H1 (cell line): ENCODE measurements at regions not wholly inside any gene's neighbourhood (a gene's known extent, or its start where the extent isn't known, plus 50 kb on each side); places are given as distances from the start of the nearest gene placed in this dataset.

Experiments used
- CTCF ChIA-PET: fragments of 300-600 bp; sonication (Branson Sonifier 250); formaldehyde crosslinking; loops from one replicate; lab custom pipeline; 2021; ENCODE audit not compliant: partially characterized antibody; lab: Charles Lee
- POLR2A ChIA-PET: fragments of 300-600 bp; sonication (Branson Sonifier 250); formaldehyde crosslinking; loops from one replicate; lab custom pipeline; 2021; ENCODE audit warnings: inconsistent platforms; ENCODE audit not compliant: partially characterized antibody; lab: Charles Lee
- DNase-seq, 2 experiments: peaks; one replicate each; pipeline versions ENCODE4 v3.0.0 to v3.0.0-alpha.2; 2010 to 2022; ENCODE audit warnings: low spot score in 2 of 2, low read depth in 1 of 2, mixed read lengths in 1 of 2
- FAIRE-seq: peaks from 2 replicates; lab custom pipeline; 2011; peaks lifted over from hg19 to GRCh38; lab: Jason Lieb, UNC
- H2AFZ ChIP-seq: 2 replicates; pipeline ENCODE4 v1.8.1; 2012; ENCODE audit warnings: low read length, inconsistent platforms
- H2AK5ac ChIP-seq: 2 replicates; pipeline ENCODE4 v1.6.1; 2013; ENCODE audit warnings: low read depth, low read length
- H2BK120ac ChIP-seq: replicated peaks from 2 replicates; pipeline ENCODE3; 2013; ENCODE audit warnings: low read depth, low read length, inconsistent platforms
- H2BK12ac ChIP-seq: 2 replicates; pipeline ENCODE4 v1.6.1; 2013; ENCODE audit warnings: low read depth, low read length
- H2BK15ac ChIP-seq: 2 replicates; pipeline ENCODE4 v1.6.1; 2013; ENCODE audit warnings: low read length
- H2BK20ac ChIP-seq: 2 replicates; pipeline ENCODE4 v1.6.1; 2013; ENCODE audit warnings: low read length
- H2BK5ac ChIP-seq: 2 replicates; pipeline ENCODE4 v1.6.1; 2013; ENCODE audit warnings: low read depth, low read length
- H3K14ac ChIP-seq: 2 replicates; pipeline ENCODE4 v1.6.1; 2013; ENCODE audit warnings: inconsistent platforms; ENCODE audit not compliant: insufficient read length
- H3K18ac ChIP-seq: 2 replicates; pipeline ENCODE4 v1.6.1; 2013; ENCODE audit warnings: low read length; ENCODE audit errors: extremely low read depth
- H3K23ac ChIP-seq: 2 replicates; pipeline ENCODE4 v1.6.1; 2013; ENCODE audit warnings: inconsistent platforms; ENCODE audit not compliant: insufficient read length
- H3K23me2 ChIP-seq: 2 replicates; pipeline ENCODE4 v1.6.1; 2013; ENCODE audit warnings: low read depth, low read length
- H3K27ac ChIP-seq: 2 replicates; pipeline ENCODE4 v1.6.1; 2011; ENCODE audit warnings: low read depth, low read length, inconsistent platforms
- H3K27me3 ChIP-seq, 4 experiments: replicated peaks in 1 of 4; 1 replicate in 1 of 4; 2 replicates in 3 of 4; pipeline versions ENCODE4 v1.6.1 to v1.8.1; 2011 to 2013; ENCODE audit warnings: low read length in 3 of 4, mild to moderate bottlenecking in 3 of 4, inconsistent platforms in 2 of 4, mixed read lengths in 2 of 4, moderate library complexity in 1 of 4; ENCODE audit not compliant: control insufficient read depth in 3 of 4, insufficient read depth in 3 of 4; ENCODE audit errors: extremely low read depth in 1 of 4
- H3K36me3 ChIP-seq, 4 experiments: 2 replicates each; pipeline versions ENCODE4 v1.6.1 to v1.8.1; 2011 to 2013; ENCODE audit warnings: mild to moderate bottlenecking in 4 of 4, low read length in 3 of 4, moderate library complexity in 2 of 4, control low read depth in 1 of 4, inconsistent platforms in 1 of 4; ENCODE audit not compliant: insufficient read depth in 4 of 4, control insufficient read depth in 2 of 4
- H3K4ac ChIP-seq: replicated peaks from 2 replicates; pipeline ENCODE3; 2013; ENCODE audit warnings: low read length, low read depth, mixed read lengths, inconsistent platforms; ENCODE audit not compliant: insufficient read length
- H3K4me1 ChIP-seq, 4 experiments: replicated peaks in 1 of 4; 1 replicate in 1 of 4; 2 replicates in 3 of 4; pipeline versions ENCODE4 v1.6.1 to v1.8.1; 2011 to 2013; ENCODE audit warnings: low read length in 3 of 4, inconsistent platforms in 2 of 4, mixed read lengths in 1 of 4; ENCODE audit not compliant: insufficient read depth in 4 of 4, control insufficient read depth in 3 of 4
- H3K4me2 ChIP-seq, 2 experiments: 2 replicates each; pipeline versions ENCODE4 v1.6.1 to v1.8.1; 2011 to 2013; ENCODE audit warnings: low read depth in 2 of 2, low read length in 2 of 2, control low read depth in 1 of 2, inconsistent platforms in 1 of 2, mild to moderate bottlenecking in 1 of 2; ENCODE audit not compliant: insufficient read depth in 1 of 2
- H3K4me3 ChIP-seq, 4 experiments: fragments of 200-600, 300-600 bp in 1 of 4; sonication (generic), shearing (Covaris generic), sonication (Bioruptor Twin) in 1 of 4; 2 replicates each; pipeline versions ENCODE4 v1.5.1 to v1.8.1; 2011 to 2016; ENCODE audit warnings: low read length in 4 of 4, low read depth in 3 of 4, control low read depth in 2 of 4, inconsistent platforms in 2 of 4, mild to moderate bottlenecking in 2 of 4, mixed read lengths in 1 of 4, moderate library complexity in 1 of 4; ENCODE audit not compliant: insufficient read depth in 2 of 4; ENCODE audit errors: extremely low read depth in 1 of 4
- H3K56ac ChIP-seq: replicated peaks from 2 replicates; pipeline ENCODE3; 2013; ENCODE audit warnings: low read depth, mild to moderate bottlenecking, mixed read lengths, low read length, inconsistent platforms; ENCODE audit not compliant: insufficient read length
- H3K79me1 ChIP-seq: 2 replicates; pipeline ENCODE4 v1.6.1; 2013; ENCODE audit warnings: low read depth, low read length, control low read depth
- H3K79me2 ChIP-seq, 2 experiments: 2 replicates each; pipeline versions ENCODE4 v1.6.1 to v1.8.1; 2012 to 2013; ENCODE audit warnings: low read length in 2 of 2, mild to moderate bottlenecking in 2 of 2, inconsistent platforms in 1 of 2; ENCODE audit not compliant: insufficient read depth in 2 of 2, control insufficient read depth in 1 of 2
- H3K9ac ChIP-seq, 4 experiments: replicated peaks in 1 of 4; 1 replicate in 1 of 4; 2 replicates in 3 of 4; pipeline versions ENCODE4 v1.6.1 to v1.8.1; 2011 to 2013; ENCODE audit warnings: low read depth in 3 of 4, low read length in 3 of 4, control low read depth in 2 of 4, mild to moderate bottlenecking in 2 of 4, moderate library complexity in 2 of 4, inconsistent platforms in 1 of 4; ENCODE audit errors: extremely low read depth in 1 of 4
- H3K9me3 ChIP-seq, 2 experiments: 2 replicates each; pipeline versions ENCODE4 v1.6.1 to v1.8.1; 2012 to 2013; ENCODE audit warnings: mild to moderate bottlenecking in 2 of 2, moderate library complexity in 2 of 2, control low read depth in 1 of 2, inconsistent platforms in 1 of 2, low read depth in 1 of 2, low read length in 1 of 2, mixed read lengths in 1 of 2; ENCODE audit not compliant: insufficient read depth in 2 of 2
- H4K20me1 ChIP-seq, 2 experiments: replicated peaks in 1 of 2; 2 replicates each; pipeline versions ENCODE3 to v1.8.1; 2011 to 2013; ENCODE audit warnings: inconsistent platforms in 2 of 2, low read length in 2 of 2, mild to moderate bottlenecking in 1 of 2; ENCODE audit not compliant: insufficient read depth in 2 of 2, control insufficient read depth in 1 of 2
- H4K5ac ChIP-seq: 2 replicates; pipeline ENCODE4 v1.6.1; 2013; ENCODE audit warnings: low read length, low read depth, mixed read lengths, inconsistent platforms; ENCODE audit not compliant: insufficient read length
- H4K8ac ChIP-seq: 2 replicates; pipeline ENCODE4 v1.8.0; 2013; ENCODE audit warnings: mild to moderate bottlenecking, moderate library complexity, low read length, inconsistent platforms; ENCODE audit not compliant: insufficient read depth; ENCODE audit errors: extremely low read depth
- H4K91ac ChIP-seq: replicated peaks from 2 replicates; pipeline ENCODE3; 2013; ENCODE audit warnings: low read length, mixed read lengths, inconsistent platforms; ENCODE audit not compliant: insufficient read length
- EP300 ChIP-seq, 2 experiments: IDR thresholded peaks; 1 replicate in 1 of 2; 2 replicates in 1 of 2; pipeline ENCODE4 v1.6.1; 2011 to 2012; ENCODE audit warnings: low read depth in 2 of 2, low read length in 2 of 2, mild to moderate bottlenecking in 2 of 2, borderline replicate concordance in 1 of 2, inconsistent platforms in 1 of 2, moderate library complexity in 1 of 2
- RAD21 ChIP-seq, 2 experiments: IDR thresholded peaks in 1 of 2; conservative IDR thresholded peaks in 1 of 2; 2 replicates each; pipeline ENCODE4 v1.6.1; 2011; ENCODE audit warnings: low read depth in 2 of 2, low read length in 2 of 2, improper control_type of control experiment in 1 of 2, inconsistent platforms in 1 of 2, mild to moderate bottlenecking in 1 of 2, moderate library complexity in 1 of 2
- TBP ChIP-seq: IDR thresholded peaks from 2 replicates; pipeline ENCODE4 v1.6.1; 2011; ENCODE audit warnings: low read depth, low read length, improper control_type of control experiment
- WGBS, 2 experiments: shearing (Covaris generic) in 1 of 2; methylation state at CpG; one replicate each; pipeline versions ENCODE4 v1.1.6 to v1.1.7; 2013 to 2015; ENCODE audit warnings: low lambda C conversion rate in 2 of 2, mixed read lengths in 2 of 2, inconsistent platforms in 1 of 2, low coverage in 1 of 2, missing lambda C conversion rate in 1 of 2; ENCODE audit not compliant: insufficient replicate concordance in 2 of 2, insufficient coverage in 1 of 2, insufficient read length in 1 of 2; ENCODE audit errors: extremely low coverage in 1 of 2, missing lambda C conversion rate in 1 of 2; 5-methylcytosine and 5-hydroxymethylcytosine counted together

- H3K4me3 ChIP-seq = no peak overlapping the region
- H3K14ac ChIP-seq = no peak overlapping the region
- no peak overlapping the region for H3K56ac ChIP-seq
- no peak overlapping the region for H3K27ac ChIP-seq
- no peak overlapping the region for H2BK15ac ChIP-seq
- ChIA-PET POLR2A (no interaction called here), CTCF (interaction anchor here (2.7 kb wide), 1 partner anchor 10 kb away, joined by 11 read pairs; no protein-coding TSS in a partner anchor)
- H3K23me2 ChIP-seq = no peaks in the 10 kb centered on the region
- WGBS, 2 experiments = 100% methylated on average over 1 of the region's 1 CpG; no CpG with 5 or more reads in 1 of the 2 experiments
- no peak overlapping the region for H2BK5ac ChIP-seq
- TF ChIP-seq TBP = no peak
- TF ChIP-seq EP300 (IDR thresholded peaks at IDR 0.05; ENCODE audit: borderline replicate concordance in 1 of 2, low read depth in 2 of 2, low read length in 2 of 2) = no peak
- no peak for TF ChIP-seq RAD21 (IDR thresholded peaks at IDR 0.05 in 1 of 2, conservative IDR thresholded peaks at IDR 0.05 in 1 of 2; ENCODE audit: low read depth in 2 of 2, low read length in 2 of 2)
- H3K79me1 ChIP-seq = no peaks in the 10 kb centered on the region
- H2AFZ ChIP-seq = no peak overlapping the region
- H4K8ac ChIP-seq = no peak overlapping the region
- FAIRE-seq (no peak), DNase-seq (no peak)
- H3K27me3 ChIP-seq = no peaks in the 10 kb centered on the region
- no peaks in the 10 kb centered on the region for H3K36me3 ChIP-seq
- H3K4ac ChIP-seq = no peak overlapping the region
- no peak overlapping the region for H4K91ac ChIP-seq
- H2BK12ac ChIP-seq = no peak overlapping the region
- H3K9ac ChIP-seq = no peak overlapping the region
- no peak overlapping the region for H3K4me2 ChIP-seq
- H2BK20ac ChIP-seq = no peak overlapping the region
- no peak overlapping the region for H2BK120ac ChIP-seq
- H3K23ac ChIP-seq = no peak overlapping the region
- no peaks in the 10 kb centered on the region for H3K79me2 ChIP-seq
- H4K20me1 ChIP-seq = no peaks in the 10 kb centered on the region
- no peak overlapping the region for H3K18ac ChIP-seq
- no peak overlapping the region for H2AK5ac ChIP-seq
- no peaks in the 10 kb centered on the region for H3K9me3 ChIP-seq
- no peaks in the 10 kb centered on the region for H3K4me1 ChIP-seq
- H4K5ac ChIP-seq = no peak overlapping the region
Observed at GRCh38 chr3:153032891-153033290, 129.1 kb upstream of the RAP2B start.
